Astrocyte of the spinal cord (primary cell): ENCODE measurements at regions not wholly inside any gene's neighbourhood (a gene's known extent, or its start where the extent isn't known, plus 50 kb on each side); places are given as distances from the start of the nearest gene placed in this dataset.

ENCODE experiments used
- DNase-seq: peaks from one replicate; pipeline ENCODE4 v3.0.0; 2011; ENCODE audit warnings: low read depth, low spot score
- H3K4me3 ChIP-seq: 2 replicates; pipeline ENCODE4 v1.5.1; 2011; ENCODE audit warnings: low read depth, mild to moderate bottlenecking, low read length, moderate library complexity
- CTCF ChIP-seq: IDR thresholded peaks from 2 replicates; pipeline ENCODE4 v1.5.1; 2012; ENCODE audit warnings: low read depth, mild to moderate bottlenecking, low read length, inconsistent platforms
- in situ Hi-C: cut with HindIII; loops from 2 replicates; pipeline ENCODE4 v1.10.0; 2017; ENCODE audit warnings: low sequenced_read_pairs

- in situ Hi-C loops, result no loop called here
- no peak for DNase-seq
- TF ChIP-seq CTCF, result no peak
- H3K4me3 ChIP-seq, result no peak overlapping the region
These were observed 280.4 kb upstream of the HSF2 start for GRCh38 chr6:122118945-122119506.

- in situ Hi-C loops, result no loop called here
- DNase-seq, result no peak
- H3K4me3 ChIP-seq, result no peak overlapping the region
- TF ChIP-seq CTCF, result no peak
These were observed 277.2 kb upstream of the HSF2 start for GRCh38 chr6:122122202-122122601.

- TF ChIP-seq CTCF, result no peak
- in situ Hi-C loops, result no loop called here
- no peak overlapping the region for H3K4me3 ChIP-seq
- DNase-seq, result no peak
These were observed 276.8 kb upstream of the HSF2 start for GRCh38 chr6:122122686-122123085.

GRCh38 chr6:122124908-122125307 lies 274.5 kb upstream of the HSF2 start:
- in situ Hi-C loops, result no loop called here
- H3K4me3 ChIP-seq, result no peak overlapping the region
- no peak for TF ChIP-seq CTCF
- DNase-seq, result no peak

GRCh38 chr6:122126894-122127293 lies 272.6 kb upstream of the HSF2 start:
- DNase-seq, result no peak
- no peak overlapping the region for H3K4me3 ChIP-seq
- in situ Hi-C loops, result no loop called here
- TF ChIP-seq CTCF, result no peak

- in situ Hi-C loops, result no loop called here
- no peak for DNase-seq
- no peak for TF ChIP-seq CTCF
- H3K4me3 ChIP-seq, result no peak overlapping the region
These were observed 271.0 kb upstream of the HSF2 start for GRCh38 chr6:122128445-122128844.
